ENCODE measurements at regions not wholly inside any gene's neighbourhood (a gene's known extent, or its start where the extent isn't known, plus 50 kb on each side); places are given as distances from the start of the nearest gene placed in this dataset.

GRCh38 chr13:90120026-90120425, 1227.5 kb upstream of the MIR17HG start:
- no peaks in the 10 kb centered on the region for H3K4me1 ChIP-seq
- DNase-seq, result no peak
- H3K27me3 ChIP-seq, result no peaks in the 10 kb centered on the region
- H3K36me3 ChIP-seq, result no peaks in the 10 kb centered on the region
- H3K9me3 ChIP-seq (replicated peaks), result no peaks in the 10 kb centered on the region
- H3K4me3 ChIP-seq, result no peak overlapping the region
- H3K27ac ChIP-seq, result no peak overlapping the region

- no peak for DNase-seq
- Histone ChIP-seq H3K27ac (no peak overlapping the region), H3K4me3 (no peak overlapping the region), H3K9me3 (replicated peaks) (no peaks in the 10 kb centered on the region), H3K4me1 (no peaks in the 10 kb centered on the region), H3K27me3 (no peaks in the 10 kb centered on the region), H3K36me3 (no peaks in the 10 kb centered on the region)
These were observed 1225.7 kb upstream of the MIR17HG start for GRCh38 chr13:90121784-90122183.

GRCh38 chr13:90122531-90122930, 1225.0 kb upstream of the MIR17HG start:
- Histone ChIP-seq H3K9me3 (replicated peaks) (no peaks in the 10 kb centered on the region), H3K36me3 (no peaks in the 10 kb centered on the region), H3K4me1 (no peaks in the 10 kb centered on the region), H3K27ac (no peak overlapping the region), H3K4me3 (no peak overlapping the region), H3K27me3 (no peaks in the 10 kb centered on the region)
- no peak for DNase-seq

GRCh38 chr13:90135558-90135957, 1211.9 kb upstream of the MIR17HG start:
- Histone ChIP-seq H3K4me3 (no peak overlapping the region), H3K9me3 (replicated peaks) (no peaks in the 10 kb centered on the region), H3K27ac (no peak overlapping the region), H3K27me3 (no peaks in the 10 kb centered on the region), H3K36me3 (no peaks in the 10 kb centered on the region), H3K4me1 (no peaks in the 10 kb centered on the region)
- no peak for DNase-seq

GRCh38 chr13:90142251-90142650, 1205.2 kb upstream of the MIR17HG start:
- H3K27ac ChIP-seq, result no peak overlapping the region
- H3K27me3 ChIP-seq, result no peaks in the 10 kb centered on the region
- no peaks in the 10 kb centered on the region for H3K9me3 ChIP-seq (replicated peaks)
- no peaks in the 10 kb centered on the region for H3K36me3 ChIP-seq
- H3K4me3 ChIP-seq, result no peak overlapping the region
- H3K4me1 ChIP-seq, result no peaks in the 10 kb centered on the region
- no peak for DNase-seq

GRCh38 chr13:90154311-90154960, 1193.1 kb upstream of the MIR17HG start:
- Histone ChIP-seq H3K9me3 (replicated peaks) (no peaks in the 10 kb centered on the region), H3K4me3 (no peak overlapping the region), H3K27ac (no peak overlapping the region), H3K36me3 (no peaks in the 10 kb centered on the region), H3K27me3 (no peaks in the 10 kb centered on the region; the same call in 1 of the 2 replicates), H3K4me1 (no peaks in the 10 kb centered on the region)
- DNase-seq, result no peak

- H3K4me1 ChIP-seq, result no peaks in the 10 kb centered on the region
- no peaks in the 10 kb centered on the region for H3K36me3 ChIP-seq
- H3K4me3 ChIP-seq, result no peak overlapping the region
- no peak overlapping the region for H3K27ac ChIP-seq
- H3K27me3 ChIP-seq, result no peaks in the 10 kb centered on the region; the same call in 1 of the 2 replicates
- DNase-seq, result no peak
- H3K9me3 ChIP-seq (replicated peaks), result no peaks in the 10 kb centered on the region
These were observed 1191.1 kb upstream of the MIR17HG start for GRCh38 chr13:90156390-90156789.

GRCh38 chr13:90168953-90169352, 1178.5 kb upstream of the MIR17HG start:
- H3K4me1 ChIP-seq, result no peaks in the 10 kb centered on the region
- H3K4me3 ChIP-seq, result no peak overlapping the region
- no peak overlapping the region for H3K27ac ChIP-seq
- no peaks in the 10 kb centered on the region for H3K27me3 ChIP-seq
- no peaks in the 10 kb centered on the region for H3K9me3 ChIP-seq (replicated peaks)
- H3K36me3 ChIP-seq, result no peaks in the 10 kb centered on the region
- DNase-seq, result no peak

GRCh38 chr13:90170208-90170607, 1177.3 kb upstream of the MIR17HG start:
- H3K4me3 ChIP-seq, result no peak overlapping the region
- H3K36me3 ChIP-seq, result no peaks in the 10 kb centered on the region
- DNase-seq, result no peak
- no peaks in the 10 kb centered on the region for H3K27me3 ChIP-seq
- no peaks in the 10 kb centered on the region for H3K9me3 ChIP-seq (replicated peaks)
- no peak overlapping the region for H3K27ac ChIP-seq
- no peaks in the 10 kb centered on the region for H3K4me1 ChIP-seq

GRCh38 chr13:90171649-90172048, 1175.8 kb upstream of the MIR17HG start:
- no peaks in the 10 kb centered on the region for H3K4me1 ChIP-seq
- no peaks in the 10 kb centered on the region for H3K9me3 ChIP-seq (replicated peaks)
- no peak overlapping the region for H3K4me3 ChIP-seq
- H3K27ac ChIP-seq, result no peak overlapping the region
- H3K27me3 ChIP-seq, result no peaks in the 10 kb centered on the region
- no peaks in the 10 kb centered on the region for H3K36me3 ChIP-seq
- no peak for DNase-seq

- DNase-seq, result no peak
- no peaks in the 10 kb centered on the region for H3K4me1 ChIP-seq
- no peaks in the 10 kb centered on the region for H3K9me3 ChIP-seq (replicated peaks)
- H3K4me3 ChIP-seq, result no peak overlapping the region
- H3K27me3 ChIP-seq, result no peaks in the 10 kb centered on the region
- no peak overlapping the region for H3K27ac ChIP-seq
- H3K36me3 ChIP-seq, result no peaks in the 10 kb centered on the region
These were observed 1170.0 kb upstream of the MIR17HG start for GRCh38 chr13:90177512-90177911.

- Histone ChIP-seq H3K36me3 (no peaks in the 10 kb centered on the region), H3K4me3 (no peak overlapping the region), H3K9me3 (replicated peaks) (no peaks in the 10 kb centered on the region), H3K4me1 (no peaks in the 10 kb centered on the region), H3K27ac (no peak overlapping the region), H3K27me3 (no peaks in the 10 kb centered on the region)
- no peak for DNase-seq
These were observed 1163.1 kb upstream of the MIR17HG start for GRCh38 chr13:90184355-90184754.

GRCh38 chr13:90185734-90186133, 1161.8 kb upstream of the MIR17HG start:
- no peaks in the 10 kb centered on the region for H3K4me1 ChIP-seq
- H3K9me3 ChIP-seq (replicated peaks), result no peaks in the 10 kb centered on the region
- no peak for DNase-seq

GRCh38 chr13:90187478-90188350, 1159.8 kb upstream of the MIR17HG start:
- Histone ChIP-seq H3K4me3 (no peak overlapping the region), H3K27me3 (no peaks in the 10 kb centered on the region), H3K9me3 (replicated peaks) (no peaks in the 10 kb centered on the region), H3K4me1 (no peaks in the 10 kb centered on the region), H3K27ac (no peak overlapping the region), H3K36me3 (no peaks in the 10 kb centered on the region)
- DNase-seq, result no peak

More at GRCh38 chr13:90185734-90186133, 1161.8 kb upstream of the MIR17HG start:
- no peaks in the 10 kb centered on the region for H3K27me3 ChIP-seq
- H3K36me3 ChIP-seq, result no peaks in the 10 kb centered on the region
- H3K27ac ChIP-seq, result no peak overlapping the region
- no peak overlapping the region for H3K4me3 ChIP-seq

GRCh38 chr13:90188351-90188636, 1159.2 kb upstream of the MIR17HG start:
- no peak for DNase-seq
- Histone ChIP-seq H3K4me3 (no peak overlapping the region), H3K36me3 (no peaks in the 10 kb centered on the region), H3K9me3 (replicated peaks) (no peaks in the 10 kb centered on the region), H3K4me1 (no peaks in the 10 kb centered on the region), H3K27ac (no peak overlapping the region), H3K27me3 (no peaks in the 10 kb centered on the region)

- no peak for DNase-seq
- Histone ChIP-seq H3K4me3 (no peak overlapping the region), H3K4me1 (no peaks in the 10 kb centered on the region), H3K27ac (no peak overlapping the region), H3K36me3 (no peaks in the 10 kb centered on the region), H3K9me3 (replicated peaks) (no peaks in the 10 kb centered on the region), H3K27me3 (no peaks in the 10 kb centered on the region)
These were observed 1149.8 kb upstream of the MIR17HG start for GRCh38 chr13:90197722-90198121.
